ENCODE measurements at regions not wholly inside any gene's neighbourhood (a gene's known extent, or its start where the extent isn't known, plus 50 kb on each side); places are given as distances from the start of the nearest gene placed in this dataset.

DNA sequence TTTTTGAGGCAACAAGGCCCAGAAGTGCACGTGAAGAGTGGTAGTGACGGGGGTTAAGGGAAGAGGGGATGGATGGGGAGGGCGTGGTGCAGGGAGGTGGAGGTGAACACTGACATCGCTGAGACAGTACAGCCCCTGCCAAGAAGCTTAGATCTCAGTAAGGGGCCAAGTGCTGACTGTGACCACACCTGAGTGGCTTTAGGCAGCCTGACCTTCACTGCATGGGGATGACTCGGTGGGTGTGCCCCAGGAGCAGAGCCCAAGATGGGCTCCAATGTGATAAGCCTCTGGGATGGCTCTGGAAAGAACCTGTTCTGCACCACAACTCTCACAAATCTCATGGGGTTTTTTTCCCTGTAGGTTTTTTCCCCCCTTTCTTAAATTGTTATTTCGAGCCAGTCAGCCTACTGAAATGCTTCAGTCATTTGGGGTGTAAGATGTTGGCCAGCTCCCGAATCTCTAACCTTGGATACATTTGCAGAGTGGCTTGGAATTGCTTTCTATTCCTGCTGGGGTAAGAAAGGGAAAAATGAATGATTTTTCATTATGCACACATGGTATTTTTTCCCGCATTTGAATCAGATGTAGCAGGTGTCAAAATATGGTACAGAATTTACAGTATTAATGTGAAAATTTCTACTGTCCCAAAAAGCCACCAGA, 165.0 kb downstream of the TM9SF2 start:
- DNase-seq (ENCODE audit: low spot score in 2 of 2), result no peak
- H3K9me3 ChIP-seq, result no peaks in the 10 kb centered on the region
- H3K36me3 ChIP-seq, result no peaks in the 10 kb centered on the region
- no peaks in the 10 kb centered on the region for H3K4me1 ChIP-seq
- no peaks in the 10 kb centered on the region for H3K27me3 ChIP-seq
- no peak overlapping the region for H3K4me3 ChIP-seq
- TF ChIP-seq, protein P1, sequence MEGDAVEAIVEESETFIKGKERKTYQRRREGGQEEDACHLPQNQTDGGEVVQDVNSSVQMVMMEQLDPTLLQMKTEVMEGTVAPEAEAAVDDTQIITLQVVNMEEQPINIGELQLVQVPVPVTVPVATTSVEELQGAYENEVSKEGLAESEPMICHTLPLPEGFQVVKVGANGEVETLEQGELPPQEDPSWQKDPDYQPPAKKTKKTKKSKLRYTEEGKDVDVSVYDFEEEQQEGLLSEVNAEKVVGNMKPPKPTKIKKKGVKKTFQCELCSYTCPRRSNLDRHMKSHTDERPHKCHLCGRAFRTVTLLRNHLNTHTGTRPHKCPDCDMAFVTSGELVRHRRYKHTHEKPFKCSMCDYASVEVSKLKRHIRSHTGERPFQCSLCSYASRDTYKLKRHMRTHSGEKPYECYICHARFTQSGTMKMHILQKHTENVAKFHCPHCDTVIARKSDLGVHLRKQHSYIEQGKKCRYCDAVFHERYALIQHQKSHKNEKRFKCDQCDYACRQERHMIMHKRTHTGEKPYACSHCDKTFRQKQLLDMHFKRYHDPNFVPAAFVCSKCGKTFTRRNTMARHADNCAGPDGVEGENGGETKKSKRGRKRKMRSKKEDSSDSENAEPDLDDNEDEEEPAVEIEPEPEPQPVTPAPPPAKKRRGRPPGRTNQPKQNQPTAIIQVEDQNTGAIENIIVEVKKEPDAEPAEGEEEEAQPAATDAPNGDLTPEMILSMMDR (IDR thresholded peaks at IDR 0.05), result no peak
- intact Hi-C loops (cut with DNase I), result no loop called here
- no peak overlapping the region for H3K27ac ChIP-seq

DNA sequence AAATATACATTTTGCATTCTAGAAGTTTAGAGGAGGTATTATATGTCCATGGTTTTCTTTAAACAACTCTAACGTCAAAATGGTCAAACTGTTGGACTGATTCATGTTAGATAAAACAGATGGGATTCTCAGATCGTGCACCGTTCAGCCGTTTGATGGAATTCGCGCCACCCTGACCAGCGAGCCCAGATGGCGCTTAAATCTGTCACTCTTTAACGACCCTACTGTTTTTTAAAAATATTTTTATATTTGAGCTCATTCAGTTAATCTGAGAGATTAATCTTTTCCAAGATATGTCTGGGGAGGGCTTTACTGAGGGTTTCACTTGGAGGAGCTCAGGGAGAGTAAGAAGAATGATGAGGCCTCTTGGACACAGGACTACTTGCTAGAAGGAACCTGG, 164.4 kb downstream of the TM9SF2 start:
- Histone ChIP-seq H3K4me1 (no peaks in the 10 kb centered on the region), H3K9me3 (no peaks in the 10 kb centered on the region), H3K27me3 (no peaks in the 10 kb centered on the region), H3K27ac (no peak overlapping the region), H3K36me3 (no peaks in the 10 kb centered on the region), H3K4me3 (no peak overlapping the region)
- intact Hi-C loops (cut with DNase I), result no loop called here
- no peak for DNase-seq (ENCODE audit: low spot score in 2 of 2)
- TF ChIP-seq, protein P1 (IDR thresholded peaks at IDR 0.05), result no peak

DNA sequence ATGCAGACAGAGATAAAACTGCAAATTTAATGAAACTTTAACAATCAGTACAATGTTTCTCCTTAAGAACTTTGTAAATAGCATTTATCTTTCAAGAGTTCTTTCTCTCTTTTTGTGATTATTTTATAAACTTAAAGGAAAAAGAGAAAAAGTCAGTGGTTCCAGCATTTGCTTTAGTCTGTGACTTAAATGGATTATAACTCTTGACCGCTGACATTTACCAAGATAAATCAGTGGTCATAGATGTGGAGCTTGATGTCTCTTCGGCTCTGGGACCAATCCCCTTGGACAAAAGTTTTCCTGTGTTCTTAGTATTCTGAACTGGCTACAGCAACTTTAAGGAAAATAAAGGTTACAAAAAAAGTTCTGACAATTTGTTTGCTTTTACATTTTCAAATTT, 162.6 kb downstream of the TM9SF2 start:
- Histone ChIP-seq H3K27me3 (no peaks in the 10 kb centered on the region), H3K27ac (no peak overlapping the region), H3K4me1 (no peaks in the 10 kb centered on the region), H3K9me3 (no peaks in the 10 kb centered on the region), H3K4me3 (no peak overlapping the region), H3K36me3 (no peaks in the 10 kb centered on the region)
- intact Hi-C loops (cut with DNase I), result no loop called here
- TF ChIP-seq, protein P1 (IDR thresholded peaks at IDR 0.05), result no peak
- no peak for DNase-seq (ENCODE audit: low spot score in 2 of 2)

DNA sequence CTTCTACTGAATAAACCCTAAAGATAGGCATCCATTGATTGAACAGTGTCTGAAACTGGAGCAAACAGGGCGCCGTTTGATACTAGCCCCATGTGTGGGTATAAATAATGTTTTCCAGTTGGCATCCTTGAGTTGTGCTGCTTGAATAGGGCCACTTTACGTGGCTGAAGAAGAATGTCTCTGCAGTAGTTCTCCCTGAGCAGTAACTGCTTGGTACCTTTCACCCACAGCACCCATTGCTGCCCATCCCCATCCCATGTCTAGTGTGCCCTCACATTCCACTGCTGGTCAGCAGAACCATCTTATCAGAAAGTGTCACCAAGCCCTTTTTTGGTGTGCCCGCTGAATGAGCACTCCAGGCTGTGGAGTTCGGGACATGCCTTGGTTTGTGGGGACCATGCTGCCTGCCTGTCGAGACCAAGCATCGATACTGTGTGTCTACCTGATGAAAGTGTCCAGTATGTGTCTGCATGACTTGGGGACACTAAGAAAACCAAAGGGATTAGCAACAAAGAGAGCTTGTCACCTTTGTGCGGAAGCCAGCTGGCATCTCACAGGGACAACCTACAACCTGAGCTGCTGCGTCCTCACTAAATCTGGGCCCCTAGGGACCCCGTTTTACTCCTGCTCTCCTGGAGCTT, 162.0 kb downstream of the TM9SF2 start:
- TF ChIP-seq, protein P1 (IDR thresholded peaks at IDR 0.05), result no peak
- Histone ChIP-seq H3K4me3 (no peak overlapping the region), H3K36me3 (no peaks in the 10 kb centered on the region), H3K9me3 (no peaks in the 10 kb centered on the region), H3K27me3 (no peaks in the 10 kb centered on the region), H3K27ac (no peak overlapping the region), H3K4me1 (no peaks in the 10 kb centered on the region)
- intact Hi-C loops (cut with DNase I), result no loop called here
- no peak for DNase-seq (ENCODE audit: low spot score in 2 of 2)

DNA sequence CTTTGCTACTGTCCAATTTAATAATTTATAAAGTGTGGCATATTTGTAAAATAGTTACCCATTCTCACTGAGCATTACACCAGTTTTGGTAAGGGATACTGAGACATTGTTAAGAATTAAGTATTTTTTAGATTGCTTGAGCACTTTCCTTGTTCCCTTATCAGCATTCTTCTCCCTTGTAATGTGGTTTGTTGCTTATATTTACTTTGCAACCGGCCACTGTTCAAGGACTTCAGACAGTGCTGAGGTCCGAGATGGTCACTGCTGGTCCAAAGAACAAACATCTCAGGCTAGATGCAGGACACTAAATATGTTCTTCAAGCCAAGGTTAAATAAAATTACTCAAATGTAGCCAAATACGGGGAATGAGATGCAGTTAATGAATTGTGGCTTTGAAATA, 161.4 kb downstream of the TM9SF2 start:
- TF ChIP-seq, protein P1 (IDR thresholded peaks at IDR 0.05), result no peak
- DNase-seq (ENCODE audit: low spot score in 2 of 2), result no peak
- Histone ChIP-seq H3K36me3 (no peaks in the 10 kb centered on the region), H3K4me1 (peaks cover 0 to 3% of the 10 kb centered on the region in 2 donors), H3K4me3 (no peak overlapping the region), H3K9me3 (no peaks in the 10 kb centered on the region), H3K27ac (no peak overlapping the region), H3K27me3 (no peaks in the 10 kb centered on the region)
- intact Hi-C loops (cut with DNase I), result no loop called here
